ENCODE measurements at regions not wholly inside any gene's neighbourhood (a gene's known extent, or its start where the extent isn't known, plus 50 kb on each side); places are given as distances from the start of the nearest gene placed in this dataset.

DNA sequence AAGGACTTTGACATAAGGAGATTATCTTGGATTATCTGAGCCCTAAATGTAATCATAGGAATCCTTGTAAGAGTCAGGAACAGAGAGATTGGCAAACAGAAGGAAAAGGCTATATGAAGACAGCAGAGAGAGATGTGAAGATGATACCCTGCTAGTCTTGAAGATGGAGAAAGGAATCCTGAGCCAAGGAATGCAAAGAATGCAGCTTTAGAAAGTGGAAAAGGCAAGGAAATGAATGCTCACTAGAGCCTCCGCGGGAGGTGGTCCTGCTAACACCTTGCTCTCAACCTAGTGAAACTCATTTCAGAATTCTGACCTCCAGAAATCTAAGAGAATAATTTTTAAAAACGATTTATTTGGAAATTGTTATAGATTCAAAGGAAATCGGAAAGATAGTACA lies 117.1 kb downstream of the TBXT start:
- no peak for DNase-seq (ENCODE audit: low read depth in 2 of 2)

DNA sequence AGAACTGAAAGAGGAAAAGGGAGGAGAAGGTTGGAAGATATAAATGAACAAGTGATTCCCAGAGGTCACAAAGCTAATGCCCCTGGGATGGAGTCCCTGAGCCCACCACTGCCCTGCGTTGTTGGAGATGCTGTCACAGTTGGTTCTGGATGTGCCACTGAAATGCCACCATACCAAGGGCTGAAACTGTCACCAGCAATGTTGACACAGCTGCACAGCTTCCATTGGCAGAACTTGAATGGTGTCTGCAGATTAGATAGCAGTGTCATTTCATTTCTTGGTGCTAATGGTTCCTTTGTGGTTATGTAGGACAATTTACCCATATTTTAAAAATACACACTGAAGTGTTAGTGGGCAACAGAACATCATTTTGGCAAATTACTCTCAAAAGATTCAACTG lies 120.7 kb downstream of the TBXT start:
- no peak for DNase-seq (ENCODE audit: low read depth in 2 of 2)

DNA sequence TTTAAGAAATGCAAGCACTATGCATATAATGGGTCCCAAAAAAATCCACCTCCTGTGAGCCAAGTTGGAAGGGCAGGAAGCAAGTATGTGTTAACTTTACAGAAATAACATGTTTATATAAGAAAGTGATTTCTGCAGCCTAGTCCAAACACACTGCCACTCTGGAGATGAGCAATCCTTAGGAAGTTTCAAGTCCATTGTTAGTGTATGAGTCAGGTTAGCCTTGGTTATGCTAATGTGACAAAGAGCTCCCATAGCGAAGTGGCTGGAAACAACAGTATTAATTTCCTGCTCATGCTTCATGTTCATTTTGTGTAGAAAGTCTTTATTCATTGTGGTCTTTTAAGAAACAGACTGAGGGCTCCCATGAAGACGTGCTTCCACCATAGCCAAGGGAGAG lies 121.4 kb downstream of the TBXT start:
- DNase-seq (ENCODE audit: low read depth in 2 of 2), result peak in 1 of 2 donors; percentile 39

DNA sequence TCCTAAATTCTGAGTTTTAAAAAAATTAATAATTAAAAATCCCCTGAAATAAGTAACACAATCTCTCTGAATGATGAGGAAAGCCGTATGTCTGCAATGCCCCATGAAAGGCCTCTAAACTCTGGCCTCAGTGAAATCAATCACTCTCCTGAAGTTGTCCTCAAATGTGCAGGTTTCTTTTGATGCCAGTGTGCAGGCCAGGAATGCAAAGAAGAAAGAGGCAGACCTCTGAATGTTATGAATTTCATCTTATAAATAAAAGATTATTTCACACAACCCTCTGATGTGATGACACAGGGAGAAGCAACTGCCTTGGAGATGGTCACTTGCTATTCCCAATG lies 121.8 kb downstream of the TBXT start:
- no peak for DNase-seq (ENCODE audit: low read depth in 2 of 2)

DNA sequence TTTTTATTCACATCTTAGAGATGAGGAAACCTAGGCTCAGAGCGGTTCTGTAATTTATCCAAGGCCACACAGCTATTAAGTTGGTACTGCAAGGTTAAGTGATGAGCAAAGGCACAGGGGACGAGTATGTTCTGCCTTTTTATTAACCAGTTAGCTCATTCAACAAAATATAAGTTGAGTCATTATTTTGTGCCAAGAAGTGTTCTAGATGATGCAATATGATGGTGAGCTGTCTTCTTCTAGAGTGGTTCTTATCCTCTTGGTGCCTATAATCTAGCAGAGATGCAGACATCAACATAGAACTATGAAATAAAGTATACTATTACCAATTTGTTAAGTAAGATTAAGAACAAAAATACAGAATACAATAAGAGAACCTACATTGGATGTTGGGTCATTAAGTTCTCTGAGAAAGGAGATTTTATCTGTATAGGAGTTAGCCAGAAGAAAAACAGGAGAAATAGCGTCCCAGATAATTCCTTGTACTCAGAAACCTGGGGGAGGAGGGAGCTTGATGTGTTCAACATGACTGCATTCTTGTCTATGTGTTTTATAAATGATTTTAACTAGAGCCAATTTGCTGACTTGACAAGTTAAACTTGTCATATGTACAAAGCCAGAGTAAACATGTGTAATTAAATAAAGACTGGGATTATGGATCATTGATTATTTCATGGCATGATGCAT lies 122.3 kb downstream of the TBXT start:
- DNase-seq (ENCODE audit: low read depth in 2 of 2), result no peak

DNA sequence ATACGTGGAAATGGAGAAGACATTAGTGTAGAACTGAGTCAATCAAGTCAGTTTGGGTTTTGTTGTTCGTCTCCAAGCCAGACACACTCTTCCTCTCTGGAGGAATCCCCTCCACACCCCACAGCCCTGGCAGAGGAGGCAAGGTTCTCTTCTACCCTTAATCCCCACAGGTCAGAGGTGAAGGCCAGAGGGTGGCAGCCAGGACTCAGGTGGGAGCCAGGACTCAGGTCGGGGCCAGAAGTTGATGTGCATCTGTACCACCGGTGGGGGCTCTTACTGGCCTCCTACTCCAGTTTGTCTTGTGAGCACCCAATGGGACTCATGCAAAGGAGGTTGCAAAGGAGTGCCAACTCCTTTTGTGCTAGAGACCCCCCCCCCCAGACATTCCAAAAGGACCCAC lies 126.4 kb downstream of the TBXT start:
- no peak for DNase-seq (ENCODE audit: low read depth in 2 of 2)

DNA sequence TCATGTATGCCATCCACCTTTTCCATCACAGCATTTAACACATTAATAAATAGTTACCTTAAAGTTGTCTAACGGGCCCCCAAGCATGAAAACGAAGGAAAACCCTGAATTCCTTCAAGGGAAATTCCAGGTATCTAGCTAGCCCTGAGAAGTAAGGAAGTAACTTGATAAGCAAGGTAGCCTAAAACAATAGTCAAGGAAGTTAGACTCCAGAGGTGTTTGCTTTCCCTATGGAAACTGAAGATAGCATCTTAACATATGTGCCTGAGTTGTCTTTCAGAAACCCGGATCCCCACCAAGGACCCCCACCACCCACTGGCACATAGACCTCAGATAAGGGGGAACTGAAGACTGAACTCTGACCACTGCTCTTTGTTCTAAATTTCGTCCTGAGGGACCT lies 127.4 kb downstream of the TBXT start:
- DNase-seq (ENCODE audit: low read depth in 2 of 2), result no peak

DNA sequence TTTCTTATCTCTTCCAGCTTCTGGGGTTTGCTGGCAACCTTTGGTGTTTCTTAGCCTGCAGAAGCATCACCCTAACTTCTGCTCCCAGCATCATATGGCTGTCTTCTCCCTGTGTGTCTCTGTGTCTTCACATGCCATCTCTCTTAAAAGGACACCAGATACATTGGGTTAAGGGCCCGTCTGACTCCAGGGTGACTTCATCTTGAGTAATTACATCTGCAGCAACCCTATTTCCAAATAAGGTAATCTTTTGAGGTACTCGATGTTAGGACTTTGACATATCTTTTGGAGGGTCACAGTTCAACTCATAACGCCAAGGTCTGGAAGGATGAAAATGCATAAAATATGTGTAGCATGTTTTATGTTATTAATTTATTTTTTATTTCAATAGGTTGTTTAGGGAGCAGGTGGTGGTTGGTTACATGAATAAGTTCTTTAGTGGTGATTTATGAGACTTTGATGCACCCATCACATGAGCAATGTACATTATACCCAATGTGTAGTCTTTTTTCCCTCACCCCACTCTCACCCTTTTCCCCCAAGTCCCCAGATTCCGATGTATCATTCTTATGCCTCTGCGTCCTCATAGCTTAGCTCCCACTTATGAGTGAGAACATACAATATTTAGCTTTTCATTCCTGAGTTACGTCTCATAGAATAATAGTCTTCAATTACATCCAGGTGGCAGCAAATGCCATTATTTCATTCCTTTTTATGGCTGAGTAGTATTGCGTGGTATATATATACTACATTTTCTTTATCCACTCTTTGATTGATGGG lies 131.1 kb downstream of the TBXT start:
- DNase-seq (ENCODE audit: low read depth in 2 of 2), result no peak

DNA sequence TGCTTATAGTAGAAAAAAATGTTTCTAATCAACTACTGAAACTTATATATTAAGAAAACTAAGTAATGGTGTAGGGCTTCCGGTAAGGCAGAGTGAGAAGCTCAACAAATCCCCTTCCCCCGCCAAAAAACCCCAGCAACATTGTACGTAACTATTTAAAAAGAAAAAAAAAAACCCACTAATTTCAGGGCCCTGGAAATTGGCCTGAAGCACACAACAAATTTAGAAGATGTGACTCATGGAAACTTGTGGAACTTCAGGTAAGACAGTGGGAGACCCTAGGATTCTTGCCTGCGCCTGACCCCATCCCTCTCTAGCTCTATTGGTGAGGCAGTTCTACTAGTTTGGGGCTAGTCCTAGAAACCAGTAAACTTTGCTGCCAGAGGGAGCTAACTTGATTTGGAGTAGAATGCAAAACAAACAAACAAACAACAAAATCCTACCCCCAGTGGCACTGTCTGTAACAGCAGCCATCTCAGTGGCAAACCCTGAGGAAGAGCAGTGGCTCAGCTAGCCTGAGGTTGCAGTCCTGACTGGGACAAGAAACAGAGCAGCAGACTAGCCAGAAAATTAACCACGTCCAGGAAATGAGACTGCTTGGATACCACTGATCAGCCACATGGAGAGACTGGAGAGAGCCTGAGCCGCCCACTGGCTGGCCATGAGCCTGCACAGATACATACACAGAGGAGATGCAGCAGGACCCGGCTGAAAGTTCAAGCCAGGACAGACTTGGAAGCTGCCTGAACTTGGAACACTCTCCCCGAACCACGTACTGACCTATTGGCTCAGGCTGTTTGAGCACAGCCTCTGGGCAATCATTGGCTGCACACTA lies 135.1 kb downstream of the TBXT start:
- DNase-seq (ENCODE audit: low read depth in 2 of 2), result no peak

DNA sequence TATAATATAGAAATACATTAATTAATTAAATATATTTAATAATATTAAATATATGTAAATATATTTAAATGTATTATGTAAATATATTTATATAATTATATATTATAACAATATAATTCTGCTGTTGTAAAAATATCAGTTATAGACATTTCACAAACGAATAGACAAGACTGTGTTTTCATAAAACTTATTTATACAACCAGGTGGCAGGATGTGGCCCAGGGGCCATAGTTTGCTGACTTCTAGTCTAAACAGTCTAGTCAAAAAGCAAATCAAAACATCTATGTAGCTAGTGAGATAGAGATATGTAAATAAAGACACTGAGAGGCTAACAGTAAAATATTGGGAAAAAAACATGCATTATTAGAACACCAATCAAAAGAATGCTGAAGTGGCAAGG lies 136.4 kb downstream of the TBXT start:
- DNase-seq (ENCODE audit: low read depth in 2 of 2), result no peak

DNA sequence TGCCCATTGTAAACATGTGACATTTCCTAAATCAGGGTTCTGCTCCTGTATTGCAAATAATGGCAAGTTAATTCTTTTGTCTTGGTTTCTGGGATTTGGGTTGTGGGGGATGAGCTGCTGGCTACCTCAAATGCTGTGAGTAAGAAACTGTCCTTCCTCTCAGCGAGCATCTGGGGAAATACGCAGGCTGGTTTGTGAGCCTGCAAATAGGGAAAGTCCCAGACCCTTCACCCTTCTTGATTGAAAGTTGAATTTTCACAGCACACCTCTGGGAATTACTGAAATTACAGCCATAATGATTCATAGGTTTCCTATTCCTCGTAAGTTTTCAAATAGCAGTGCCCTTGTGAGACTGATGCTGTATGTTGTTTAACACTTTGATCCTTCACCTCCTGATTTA lies 138.1 kb downstream of the TBXT start:
- no peak for DNase-seq (ENCODE audit: low read depth in 2 of 2)

DNA sequence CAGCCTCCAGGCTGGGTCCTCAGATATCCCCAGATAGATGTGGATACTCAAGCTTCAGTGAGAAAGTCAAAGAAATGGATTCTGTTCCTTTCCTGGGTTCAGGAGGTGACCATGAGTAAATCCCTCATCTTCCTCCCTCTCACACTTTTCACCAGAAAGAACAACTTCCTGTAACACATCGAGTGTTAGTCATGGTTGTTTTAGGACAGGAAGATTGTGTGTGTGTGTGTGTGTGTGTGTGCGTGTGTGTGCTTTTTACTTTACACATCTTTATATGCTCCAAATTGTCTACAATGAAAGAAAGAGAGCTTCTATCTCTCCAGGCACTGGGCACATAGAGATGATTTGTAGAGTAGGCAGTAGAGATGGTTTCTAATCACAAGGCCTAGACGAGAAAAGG lies 139.9 kb downstream of the TBXT start:
- DNase-seq (ENCODE audit: low read depth in 2 of 2), result no peak

DNA sequence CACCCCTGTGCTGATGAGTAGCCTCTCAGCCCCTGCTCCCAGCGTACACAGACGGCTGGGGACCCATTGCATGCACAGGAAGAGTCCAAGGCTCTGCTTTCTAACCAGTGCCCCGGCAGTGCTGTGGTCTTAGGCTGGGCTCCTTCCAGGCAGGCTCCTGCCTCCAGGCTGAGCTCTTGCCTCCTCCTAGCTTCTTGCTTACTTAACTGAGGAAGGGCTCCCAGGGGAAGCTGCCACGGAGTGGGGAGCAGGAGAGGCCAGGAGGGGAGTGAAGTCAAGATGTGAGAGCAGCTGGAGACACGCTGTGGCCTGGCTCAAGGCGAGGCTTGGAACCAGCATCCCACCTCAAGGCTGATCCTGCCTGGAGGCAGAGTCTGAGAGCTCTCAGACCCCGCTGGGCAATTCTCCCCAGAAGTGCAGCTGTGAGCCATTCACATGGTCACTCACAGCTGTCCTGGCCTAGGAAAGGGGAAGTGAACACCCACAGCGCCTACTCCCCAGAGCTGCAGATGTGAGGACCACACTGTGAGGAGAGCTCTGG lies 141.0 kb downstream of the TBXT start:
- DNase-seq (ENCODE audit: low read depth in 2 of 2), result no peak

DNA sequence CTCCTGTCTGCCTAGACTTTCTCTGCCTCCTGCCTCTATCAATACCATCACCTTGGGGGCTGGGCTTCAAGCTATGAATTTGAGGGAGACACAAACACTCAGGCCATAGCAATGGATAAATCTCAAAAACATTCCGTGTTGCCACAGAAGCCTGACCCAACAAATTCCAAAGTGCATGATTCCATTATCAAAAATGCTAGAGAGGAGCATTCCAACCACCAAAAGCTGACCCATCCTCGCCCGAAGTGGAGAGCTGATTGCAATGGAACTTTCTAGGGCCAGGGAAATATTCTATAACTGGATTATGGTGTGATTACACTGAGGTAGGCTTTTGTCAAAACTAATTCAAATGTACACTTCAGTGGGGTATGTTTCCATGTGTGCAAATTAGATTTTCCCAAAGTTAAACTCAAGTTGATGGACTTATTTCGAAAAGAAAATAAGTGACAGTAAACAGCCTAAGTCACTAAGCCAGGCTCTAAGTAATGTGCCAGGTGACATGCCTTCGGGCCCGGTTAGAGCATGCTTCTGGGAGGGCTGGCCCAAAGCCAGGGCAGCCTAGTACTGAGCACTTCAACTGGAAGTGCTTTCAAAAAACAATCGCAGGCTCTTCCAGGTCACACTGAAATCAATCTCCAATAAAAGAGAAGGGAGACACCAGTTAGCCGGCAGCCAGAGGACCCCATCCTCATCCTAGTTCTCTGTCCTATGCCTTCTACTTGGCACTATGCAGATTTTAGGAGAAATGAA lies 142.3 kb downstream of the TBXT start:
- no peak for DNase-seq (ENCODE audit: low read depth in 2 of 2)

DNA sequence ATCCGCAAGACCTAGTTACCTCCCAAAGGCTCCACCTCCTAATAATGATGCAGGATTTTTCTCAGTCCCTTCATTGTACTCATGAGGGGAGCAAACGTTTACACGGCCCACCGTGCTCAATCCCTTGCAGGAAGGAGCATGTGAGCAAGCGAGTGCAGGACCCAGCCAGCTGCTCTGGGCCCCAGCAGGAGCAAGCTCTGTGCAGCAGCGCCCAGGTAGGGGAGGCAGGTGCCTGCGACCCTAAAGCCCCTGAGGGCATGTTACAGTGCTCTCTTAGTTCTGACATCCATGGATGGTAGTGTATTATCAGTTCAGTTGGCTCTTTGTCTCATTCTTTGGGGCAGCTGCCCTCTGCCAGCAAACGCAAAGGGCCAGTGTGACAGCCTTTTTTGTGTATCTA lies 143.4 kb downstream of the TBXT start:
- no peak for DNase-seq (ENCODE audit: low read depth in 2 of 2)

DNA sequence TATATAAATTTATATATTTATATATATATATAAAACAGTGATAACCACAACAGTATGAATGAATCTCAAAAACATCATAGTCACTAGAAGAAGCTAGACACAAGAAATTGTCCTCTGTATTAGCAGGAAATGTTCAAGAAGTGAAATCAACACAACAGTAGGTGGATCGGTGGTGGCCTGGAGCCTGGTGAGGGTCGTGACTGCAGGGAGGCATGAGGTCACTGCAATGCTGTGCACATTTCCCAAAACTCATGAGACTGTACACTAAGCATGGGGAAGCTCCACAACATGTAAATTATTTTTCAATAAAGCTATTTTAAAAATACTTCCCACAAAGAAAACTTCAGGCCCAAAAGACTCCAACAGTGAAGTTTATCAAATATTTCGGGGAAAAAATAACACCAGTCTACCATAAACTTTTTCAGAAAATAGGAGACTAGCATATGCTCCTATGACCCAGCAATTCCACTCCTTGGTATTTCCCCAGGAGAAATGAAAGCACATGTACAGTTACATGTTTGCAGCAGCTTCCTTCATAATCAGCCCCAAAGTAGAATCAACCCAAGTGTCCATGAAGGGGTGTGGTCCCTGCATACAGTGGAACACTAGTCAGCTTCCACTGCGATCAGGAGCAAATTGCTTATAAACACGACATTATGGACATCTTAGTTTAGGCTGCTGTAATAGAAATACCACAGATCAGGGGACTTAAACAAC lies 144.2 kb downstream of the TBXT start:
- no peak for DNase-seq (ENCODE audit: low read depth in 2 of 2)

DNA sequence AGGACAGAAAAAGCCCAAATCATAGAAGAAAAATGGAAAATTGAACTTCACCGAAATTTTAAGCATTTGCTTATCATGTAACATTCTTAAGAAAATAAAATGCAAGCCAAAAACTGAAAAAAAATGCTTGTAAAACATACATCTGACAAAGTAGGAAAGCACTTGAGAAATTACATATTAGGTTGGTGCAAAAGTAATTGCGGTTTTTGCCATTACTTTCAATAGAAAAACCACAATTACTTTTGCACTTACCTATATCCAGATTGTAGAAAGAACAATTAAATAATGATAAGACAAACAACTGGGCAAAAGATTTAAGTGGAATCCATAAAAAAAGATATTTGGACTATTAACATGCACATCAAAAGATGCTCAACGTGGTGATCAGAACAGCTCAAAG lies 146.2 kb downstream of the TBXT start:
- no peak for DNase-seq (ENCODE audit: low read depth in 2 of 2)

DNA sequence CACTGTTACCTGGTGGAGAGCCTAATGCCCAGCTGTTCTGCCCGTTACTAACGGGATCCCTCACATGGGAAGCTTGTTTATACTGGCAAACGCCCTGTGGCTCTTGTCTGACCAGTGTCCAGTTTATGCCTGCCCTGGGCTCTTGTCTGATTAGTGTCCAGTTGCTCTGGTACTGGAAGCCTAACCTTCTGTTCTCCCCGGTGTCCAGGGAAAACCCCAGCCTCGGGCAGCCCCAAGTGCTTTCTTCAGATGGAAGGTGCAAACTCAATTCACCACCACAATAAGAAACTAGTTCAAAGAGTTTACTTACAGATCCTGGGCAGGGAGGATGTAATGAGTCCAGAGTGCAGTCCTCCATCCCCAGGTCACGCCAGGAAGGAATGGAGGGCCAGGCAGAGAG lies 148.4 kb downstream of the TBXT start:
- DNase-seq (ENCODE audit: low read depth in 2 of 2), result no peak

DNA sequence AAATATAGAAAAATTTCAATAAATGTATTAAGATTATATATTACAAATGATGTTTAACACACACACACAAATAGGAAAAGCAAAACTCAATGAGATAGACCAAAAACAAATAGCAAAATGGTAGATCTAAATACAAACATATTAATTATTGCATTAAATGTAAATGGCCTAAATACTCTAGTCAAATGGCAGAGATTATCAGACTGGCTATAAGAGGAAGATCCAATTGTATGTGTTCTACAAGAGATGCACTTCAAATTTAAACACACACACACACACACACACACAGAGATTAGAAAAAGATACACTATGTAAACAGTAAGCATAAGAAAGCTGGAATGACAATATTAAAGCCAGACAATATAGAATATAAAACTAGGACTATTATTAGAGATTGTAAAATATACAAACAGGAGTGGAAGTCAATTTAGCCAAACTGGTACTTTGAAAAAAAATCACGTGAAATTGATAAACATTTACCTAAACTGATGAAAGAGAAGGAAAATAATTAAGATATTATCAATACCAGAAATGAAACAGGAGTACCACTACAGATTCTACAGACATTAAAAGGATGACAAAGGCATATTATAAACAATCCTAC lies 150.5 kb downstream of the TBXT start:
- no peak for DNase-seq (ENCODE audit: low read depth in 2 of 2)

DNA sequence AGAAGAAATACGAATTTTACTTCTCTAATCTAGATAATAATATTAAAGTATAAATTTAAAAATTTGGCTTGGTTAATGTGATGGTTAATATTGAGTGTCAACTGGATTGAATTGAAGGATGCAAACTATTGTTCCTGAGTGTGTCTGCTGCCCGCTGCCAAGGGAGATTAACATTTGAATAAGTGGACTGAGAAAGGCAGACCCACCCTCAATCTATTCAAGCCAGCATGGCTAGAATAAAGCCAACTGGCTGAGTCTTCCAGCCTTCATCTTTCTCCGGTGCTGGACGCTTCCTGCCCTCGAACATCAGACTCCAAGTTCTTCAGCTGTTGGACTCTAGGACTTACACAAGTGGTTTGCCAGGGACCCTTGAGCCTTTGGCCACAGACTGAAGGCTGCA lies 152.7 kb downstream of the TBXT start:
- no peak for DNase-seq (ENCODE audit: low read depth in 2 of 2)

Data from lung microvascular endothelial cell (primary cell).